BJ (cell line): ENCODE measurements at regions not wholly inside any gene's neighbourhood (a gene's known extent, or its start where the extent isn't known, plus 50 kb on each side); places are given as distances from the start of the nearest gene placed in this dataset.

Source experiments
- CTCF ChIA-PET: fragments of 350-600 bp; formaldehyde crosslinking; extraction: SDS; loops from one replicate; lab custom pipeline; 2021; ENCODE audit warnings: antibody characterized with exemption, inconsistent platforms; lab: Yijun Ruan, JAX
- POLR2A ChIA-PET: fragments of 300-600 bp; sonication (Branson Sonifier 250); formaldehyde crosslinking; extraction: SDS; loops from one replicate; lab custom pipeline; 2021; ENCODE audit warnings: antibody characterized with exemption; lab: Charles Lee
- DNase-seq: peaks from one replicate; pipeline ENCODE4 v3.0.0-alpha.2; 2011; ENCODE audit warnings: low read depth
- H3K27me3 ChIP-seq: 2 replicates; pipeline ENCODE4 v1.6.0; 2011; ENCODE audit warnings: low read length; ENCODE audit not compliant: control insufficient read depth, insufficient read depth
- H3K36me3 ChIP-seq: 2 replicates; pipeline ENCODE4 v1.5.1; 2011; ENCODE audit warnings: low read length; ENCODE audit not compliant: control insufficient read depth, insufficient read depth
- H3K4me3 ChIP-seq: 2 replicates; pipeline ENCODE4 v1.5.1; 2011; ENCODE audit warnings: low read depth, mild to moderate bottlenecking, control low read depth, low read length
- TF ChIP-seq, protein P1 (sequence below): IDR thresholded peaks from 2 replicates; pipeline ENCODE4 v1.5.1; 2011; ENCODE audit warnings: low read depth, mild to moderate bottlenecking, control low read depth, inconsistent platforms, low read length, moderate library complexity; ENCODE audit not compliant: insufficient read depth

DNA sequence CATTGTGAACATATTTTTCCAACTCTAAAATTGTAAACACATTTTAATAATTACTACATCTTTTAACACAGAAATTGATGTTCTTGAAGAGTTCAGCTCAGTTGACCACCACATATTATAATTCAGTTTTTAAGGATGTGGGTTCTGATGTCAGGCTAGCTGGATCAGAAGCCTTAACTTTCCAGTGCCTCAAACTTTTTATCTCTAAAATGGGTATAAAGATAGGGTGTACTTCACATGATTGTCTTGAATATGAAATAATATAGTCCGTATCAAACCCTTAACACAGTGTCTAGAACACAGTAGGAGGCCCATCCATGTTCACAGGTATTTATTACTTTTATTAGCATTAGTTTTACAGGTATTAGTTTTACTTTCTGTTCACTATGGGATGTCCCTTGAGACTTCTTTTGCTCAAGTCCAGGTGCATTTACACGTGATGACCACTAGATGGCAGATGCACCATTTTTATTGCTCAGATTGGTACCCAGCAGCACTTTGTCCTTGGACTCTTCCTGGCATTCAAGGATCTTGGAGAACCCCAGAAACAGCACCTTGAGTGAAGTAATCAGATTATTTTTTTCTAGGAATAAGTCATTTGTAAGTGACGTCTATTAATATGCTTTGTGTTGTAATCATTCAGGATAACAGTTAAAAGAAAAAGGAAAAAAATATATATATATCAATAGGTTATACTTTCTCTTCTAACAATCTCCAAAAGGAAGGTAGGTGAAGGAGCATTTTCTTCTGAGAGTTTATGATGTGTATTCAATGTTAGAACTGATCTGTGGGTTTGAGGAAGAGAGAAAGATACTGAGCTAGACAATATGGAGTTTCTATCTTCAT, 580.2 kb downstream of the ETNK1 start:
- TF ChIP-seq, protein P1, sequence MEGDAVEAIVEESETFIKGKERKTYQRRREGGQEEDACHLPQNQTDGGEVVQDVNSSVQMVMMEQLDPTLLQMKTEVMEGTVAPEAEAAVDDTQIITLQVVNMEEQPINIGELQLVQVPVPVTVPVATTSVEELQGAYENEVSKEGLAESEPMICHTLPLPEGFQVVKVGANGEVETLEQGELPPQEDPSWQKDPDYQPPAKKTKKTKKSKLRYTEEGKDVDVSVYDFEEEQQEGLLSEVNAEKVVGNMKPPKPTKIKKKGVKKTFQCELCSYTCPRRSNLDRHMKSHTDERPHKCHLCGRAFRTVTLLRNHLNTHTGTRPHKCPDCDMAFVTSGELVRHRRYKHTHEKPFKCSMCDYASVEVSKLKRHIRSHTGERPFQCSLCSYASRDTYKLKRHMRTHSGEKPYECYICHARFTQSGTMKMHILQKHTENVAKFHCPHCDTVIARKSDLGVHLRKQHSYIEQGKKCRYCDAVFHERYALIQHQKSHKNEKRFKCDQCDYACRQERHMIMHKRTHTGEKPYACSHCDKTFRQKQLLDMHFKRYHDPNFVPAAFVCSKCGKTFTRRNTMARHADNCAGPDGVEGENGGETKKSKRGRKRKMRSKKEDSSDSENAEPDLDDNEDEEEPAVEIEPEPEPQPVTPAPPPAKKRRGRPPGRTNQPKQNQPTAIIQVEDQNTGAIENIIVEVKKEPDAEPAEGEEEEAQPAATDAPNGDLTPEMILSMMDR: peak; percentile 84
- POLR2A ChIA-PET: no interaction called here
- Histone ChIP-seq H3K36me3 (no peaks in the 10 kb centered on the region), H3K27me3 (no peaks in the 10 kb centered on the region), H3K4me3 (no peak overlapping the region)
- CTCF ChIA-PET: interaction anchor here (0.6 to 1.8 kb wide), 10 partner anchors 9 to 1926 kb away, joined by 3 to 7 read pairs (median 4); no protein-coding TSS in a partner anchor
- peak; percentile 3 for DNase-seq

DNA sequence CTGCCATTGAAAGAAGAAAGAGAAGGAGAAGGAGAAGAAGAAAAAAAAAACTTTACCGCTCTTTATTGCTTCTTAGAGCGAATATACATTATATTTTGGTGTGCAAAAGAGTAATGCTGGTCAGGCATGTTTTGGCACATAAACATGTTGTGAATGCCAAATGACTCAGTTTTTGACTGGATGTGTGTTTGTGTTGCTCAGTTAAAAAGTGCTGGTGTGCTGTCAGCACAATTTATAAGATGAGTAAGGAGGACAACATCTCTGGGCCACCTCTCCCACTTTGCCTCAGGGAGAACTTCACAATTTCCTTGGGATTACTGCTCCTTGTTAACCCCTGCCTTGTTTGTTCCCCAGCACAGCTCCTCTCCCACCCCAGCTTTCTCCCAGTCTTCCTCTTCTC, 584.8 kb downstream of the ETNK1 start:
- DNase-seq: no peak
- POLR2A ChIA-PET: no interaction called here
- no peaks in the 10 kb centered on the region for H3K36me3 ChIP-seq
- TF ChIP-seq, protein P1: no peak
- H3K27me3 ChIP-seq: no peaks in the 10 kb centered on the region
- CTCF ChIA-PET: no interaction called here
- H3K4me3 ChIP-seq: no peak overlapping the region

DNA sequence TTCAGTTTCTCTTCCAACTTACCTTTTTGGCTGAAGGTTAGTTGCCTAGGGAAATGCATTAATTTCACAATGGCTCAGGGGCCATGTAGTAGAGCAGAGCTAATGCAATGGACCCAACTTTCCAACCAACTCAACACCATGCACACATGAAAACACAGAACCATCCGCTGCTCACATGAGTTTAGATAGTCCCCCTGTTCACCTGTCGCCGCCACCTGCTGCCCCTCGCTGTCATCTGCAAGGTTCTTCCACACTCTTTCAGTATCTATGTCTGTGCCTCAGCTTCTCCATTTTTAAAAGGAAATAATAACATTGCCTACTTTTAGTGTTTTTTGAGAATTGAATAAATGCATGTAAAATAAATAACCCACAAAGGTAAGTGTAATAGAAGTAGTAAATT, 585.6 kb downstream of the ETNK1 start:
- H3K4me3 ChIP-seq: no peak overlapping the region
- ChIA-PET POLR2A (no interaction called here), CTCF (interaction anchor here (0.6 to 1.2 kb wide), 2 partner anchors 13 to 212 kb away, joined by 3 read pairs; no protein-coding TSS in a partner anchor)
- no peaks in the 10 kb centered on the region for H3K36me3 ChIP-seq
- no peaks in the 10 kb centered on the region for H3K27me3 ChIP-seq
- DNase-seq: no peak
- TF ChIP-seq, protein P1: no peak

DNA sequence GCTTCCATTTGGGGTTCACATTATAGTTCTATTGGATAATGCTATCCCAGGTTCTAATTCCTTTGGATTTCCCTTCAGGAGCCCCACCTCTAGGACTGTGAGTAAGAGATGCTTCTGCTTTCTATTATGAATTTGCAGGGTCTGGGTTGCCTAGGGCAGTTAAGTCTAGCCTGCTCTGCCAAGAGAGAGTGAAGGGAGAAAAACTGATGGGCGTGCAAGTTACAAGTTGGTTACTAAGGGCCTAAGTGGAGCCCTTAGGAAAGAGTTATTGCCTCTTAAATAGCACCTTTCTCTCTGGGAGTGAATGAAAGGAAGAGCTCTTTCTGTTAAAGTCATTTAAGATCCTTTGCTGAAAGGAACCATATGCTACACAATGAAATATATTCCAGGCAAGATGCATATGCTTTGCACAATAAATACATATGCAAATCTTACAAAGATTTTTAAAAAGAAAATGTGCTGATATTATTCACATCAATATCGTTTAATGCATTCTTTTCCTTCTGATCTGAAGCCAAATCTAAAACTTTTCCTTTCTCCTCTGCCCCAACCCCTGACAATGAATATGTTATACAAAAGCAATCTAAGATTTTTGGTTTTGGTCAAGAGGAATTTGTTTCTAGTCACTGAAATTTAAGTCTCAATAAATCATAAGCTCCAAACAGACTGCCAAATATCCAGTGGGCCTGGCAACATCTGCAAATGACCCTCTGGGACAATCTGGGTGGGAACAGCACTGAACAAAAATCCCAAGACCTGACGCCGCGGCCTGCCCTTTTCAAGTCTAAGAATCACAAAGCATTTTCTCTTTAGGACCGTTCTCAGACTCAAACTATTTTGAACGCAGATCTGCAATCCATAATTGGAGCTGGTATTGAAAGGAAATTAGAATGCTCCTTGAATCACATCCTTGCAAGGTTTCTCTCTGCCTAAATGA, 586.7 kb downstream of the ETNK1 start:
- CTCF ChIA-PET: interaction anchor here (1.2 kb wide), 1 partner anchor 12 kb away, joined by 3 read pairs; no protein-coding TSS in a partner anchor
- TF ChIP-seq, protein P1: no peak

DNA sequence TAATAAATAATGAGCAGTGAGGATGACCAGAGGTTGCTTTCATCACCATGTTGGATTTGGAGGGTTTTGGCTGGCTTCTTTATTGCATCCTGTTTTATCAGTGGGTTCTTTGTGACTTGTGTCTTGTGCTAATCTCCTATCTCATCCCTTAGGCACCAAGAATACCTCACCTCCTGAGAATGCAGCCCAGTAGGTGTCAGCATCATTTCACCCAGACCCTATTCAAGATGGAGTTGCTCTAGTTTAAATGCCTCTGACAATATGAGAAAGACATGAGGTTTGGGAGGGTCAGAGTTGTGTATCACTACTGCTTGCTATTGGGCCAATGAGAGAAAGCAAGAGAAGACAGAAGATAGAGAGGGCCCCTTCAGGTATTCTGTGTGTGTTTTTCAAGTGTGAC, 592.2 kb downstream of the ETNK1 start:
- TF ChIP-seq, protein P1: no peak
- DNase-seq: no peak
- CTCF ChIA-PET: no interaction called here
- H3K27me3 ChIP-seq: no peaks in the 10 kb centered on the region
- no peaks in the 10 kb centered on the region for H3K36me3 ChIP-seq
- POLR2A ChIA-PET: no interaction called here
- H3K4me3 ChIP-seq: no peak overlapping the region

More for the DNA sequence above, 586.7 kb downstream of the ETNK1 start:
- no peaks in the 10 kb centered on the region for H3K27me3 ChIP-seq
- no peak for DNase-seq
- no peak overlapping the region for H3K4me3 ChIP-seq
- H3K36me3 ChIP-seq: no peaks in the 10 kb centered on the region
- POLR2A ChIA-PET: no interaction called here
